Transverse colon (tissue), 4 donors: ENCODE measurements at regions not wholly inside any gene's neighbourhood (a gene's known extent, or its start where the extent isn't known, plus 50 kb on each side); places are given as distances from the start of the nearest gene placed in this dataset.

Source experiments
- DNase-seq: peaks from one replicate; pipeline ENCODE4 v3.0.0-alpha.2; 2019
- H3K27ac ChIP-seq, 4 donors: fragments of 200-600 bp; sonication (generic); 2 replicates each; pipeline ENCODE4 v1.5.1; 2016 to 2018; ENCODE audit warnings: inconsistent platforms in 4 of 4
- H3K27me3 ChIP-seq: fragments of 200-600 bp; sonication (generic); 2 replicates; pipeline ENCODE4 v1.5.1; 2017; ENCODE audit warnings: inconsistent platforms
- H3K36me3 ChIP-seq, 4 donors: fragments of 200-600 bp; sonication (generic); 2 replicates each; pipeline ENCODE4 v1.5.1; 2017 to 2019; ENCODE audit warnings: inconsistent platforms in 4 of 4
- H3K4me1 ChIP-seq, 4 donors: fragments of 200-600 bp; sonication (generic); 2 replicates each; pipeline ENCODE4 v1.5.1; 2017 to 2020; ENCODE audit warnings: inconsistent platforms in 4 of 4
- H3K4me3 ChIP-seq, 4 donors: fragments of 200-600 bp; sonication (generic); 1 replicate in 1 of 4; 2 replicates in 3 of 4; pipeline versions ENCODE4 v1.5.1 to v1.6.1; 2017 to 2019; ENCODE audit warnings: inconsistent platforms in 4 of 4
- H3K9me3 ChIP-seq, 2 donors: fragments of 200-600 bp; sonication (generic); 2 replicates each; pipeline ENCODE4 v1.5.1; 2017 to 2019; ENCODE audit warnings: inconsistent platforms in 2 of 2
- CTCF ChIP-seq, 5 experiments: fragments of 200-600 bp in 3 of 5; fragments of 450-650 bp in 2 of 5; sonication (generic) in 3 of 5; IDR thresholded peaks; 1 replicate in 2 of 5; 2 replicates in 3 of 5; pipeline ENCODE4 v1.5.1; 2016 to 2017; ENCODE audit warnings: antibody characterized with exemption in 5 of 5, inconsistent platforms in 3 of 5, mild to moderate bottlenecking in 2 of 5, moderate library complexity in 1 of 5
- EP300 ChIP-seq: sonication (generic); formaldehyde crosslinking; IDR thresholded peaks from one replicate; pipeline ENCODE4 v1.6.1; 2017; ENCODE audit warnings: antibody characterized with exemption, low read depth
- POLR2A ChIP-seq: fragments of 450-650 bp; IDR thresholded peaks from one replicate; pipeline ENCODE4 v1.6.1; 2016; ENCODE audit warnings: antibody characterized with exemption, mild to moderate bottlenecking, moderate library complexity
- POLR2AphosphoS5 ChIP-seq, 3 donors: sonication (generic); formaldehyde crosslinking; IDR thresholded peaks; one replicate each; pipeline ENCODE4 v1.6.1; 2016; ENCODE audit warnings: antibody characterized with exemption in 3 of 3
- WGBS, 2 donors: methylation state at CpG; one replicate each; pipeline ENCODE4 v1.1.5; 2018; ENCODE audit warnings: low coverage in 1 of 2; 5-methylcytosine and 5-hydroxymethylcytosine counted together
- in situ Hi-C, 4 donors: fragments of 200-750 bp; cut with MboI; loops; one replicate each; pipeline versions ENCODE4 v1.15.0 to v1.15.1; 2017; ENCODE audit warnings: low sequenced_read_pairs in 3 of 4, low pct_ligation_motif_present in 1 of 4, low pct_unique_long_range_greater_than_20kb in 1 of 4
- intact Hi-C: fragments of 100-400 bp; cut with DNase I; formaldehyde crosslinking; loops from one replicate; pipeline ENCODE4 v1.15.1; 2023; ENCODE audit warnings: low total_unique reads

- H3K27ac ChIP-seq = no peak overlapping the region
- intact Hi-C loops = no loop called here
- H3K27me3 ChIP-seq = no peaks in the 10 kb centered on the region
- no peak for DNase-seq
- no peak overlapping the region for H3K4me3 ChIP-seq
- 91 to 100% methylated on average over 3 of the region's 3 CpGs for WGBS, 2 donors
- peaks cover 0 to 11% of the 10 kb centered on the region in 2 donors for H3K9me3 ChIP-seq
- in situ Hi-C loops = no loop called here
- TF ChIP-seq POLR2AphosphoS5 (IDR thresholded peaks at IDR 0.05) = no peak
- TF ChIP-seq POLR2A = no peak
- TF ChIP-seq CTCF (IDR thresholded peaks at IDR 0.05) = no peak
- TF ChIP-seq EP300 = no peak
- no peaks in the 10 kb centered on the region for H3K4me1 ChIP-seq
- H3K36me3 ChIP-seq = no peaks in the 10 kb centered on the region
Observed at GRCh38 chr6:44514576-44515193, 127.2 kb downstream of the CDC5L start.

GRCh38 chr6:44522871-44523270 is 135.4 kb downstream of the CDC5L start:
- Histone ChIP-seq H3K4me3 (no peak overlapping the region), H3K9me3 (peaks cover 0 to 6% of the 10 kb centered on the region in 2 donors), H3K27me3 (no peaks in the 10 kb centered on the region), H3K4me1 (no peaks in the 10 kb centered on the region), H3K36me3 (no peaks in the 10 kb centered on the region), H3K27ac (no peak overlapping the region)
- DNase-seq = no peak
- in situ Hi-C loops = no loop called here
- intact Hi-C loops = no loop called here
- 80 to 89% methylated on average over 2 to 4 of the region's 4 CpGs for WGBS, 2 donors
- TF ChIP-seq POLR2A = no peak

GRCh38 chr6:44524476-44525227 is 137.1 kb downstream of the CDC5L start:
- no peak for TF ChIP-seq EP300
- no peak for TF ChIP-seq POLR2AphosphoS5 (IDR thresholded peaks at IDR 0.05)
- no peak for TF ChIP-seq POLR2A
- TF ChIP-seq CTCF (IDR thresholded peaks at IDR 0.05) = no peak
- Histone ChIP-seq H3K27ac (no peak overlapping the region), H3K4me3 (no peak overlapping the region), H3K36me3 (no peaks in the 10 kb centered on the region), H3K4me1 (no peaks in the 10 kb centered on the region), H3K27me3 (peaks cover 2% of the 10 kb centered on the region), H3K9me3 (no peaks in the 10 kb centered on the region)
- intact Hi-C loops (no loop called here), in situ Hi-C loops (no loop called here)
- no peak for DNase-seq
- 90% methylated on average over 5 of the region's 6 CpGs; no CpG with 5 or more reads in 1 of the 2 donors for WGBS, 2 donors

GRCh38 chr6:44525761-44526351 is 138.3 kb downstream of the CDC5L start:
- intact Hi-C loops = no loop called here
- Histone ChIP-seq H3K27me3 (peaks cover 3% of the 10 kb centered on the region), H3K36me3 (no peaks in the 10 kb centered on the region), H3K27ac (no peak overlapping the region), H3K4me3 (no peak overlapping the region), H3K4me1 (no peaks in the 10 kb centered on the region), H3K9me3 (no peaks in the 10 kb centered on the region)
- 92 to 100% methylated on average over 1 to 9 of the region's 9 CpGs for WGBS, 2 donors
- in situ Hi-C loops = no loop called here
- no peak for DNase-seq
- TF ChIP-seq EP300 = no peak

- no peak overlapping the region for H3K4me3 ChIP-seq
- no peak overlapping the region for H3K27ac ChIP-seq
- intact Hi-C loops (no loop called here), in situ Hi-C loops (no loop called here)
- WGBS, 2 donors = 66% methylated on average over 6 of the region's 6 CpGs; no CpG with 5 or more reads in 1 of the 2 donors
- no peaks in the 10 kb centered on the region for H3K36me3 ChIP-seq
- H3K9me3 ChIP-seq = no peaks in the 10 kb centered on the region
- H3K27me3 ChIP-seq = peaks cover 3% of the 10 kb centered on the region
- H3K4me1 ChIP-seq = no peaks in the 10 kb centered on the region
- DNase-seq = no peak
- TF ChIP-seq CTCF (IDR thresholded peaks at IDR 0.05) = no peak
Observed at GRCh38 chr6:44527181-44527580, 139.7 kb downstream of the CDC5L start.
